ENCODE measurements at regions not wholly inside any gene's neighbourhood (a gene's known extent, or its start where the extent isn't known, plus 50 kb on each side); places are given as distances from the start of the nearest gene placed in this dataset.

GRCh38 chr6:149176971-149177667 lies 140.4 kb upstream of the TAB2 start:
- no peak for TF ChIP-seq CTCF (IDR thresholded peaks at IDR 0.05; ENCODE audit: low read length)
- no peak for TF ChIP-seq EZH2 (IDR thresholded peaks at IDR 0.05; ENCODE audit: borderline replicate concordance, low read length)
